GM12878 (cell line): ENCODE measurements at regions not wholly inside any gene's neighbourhood (a gene's known extent, or its start where the extent isn't known, plus 50 kb on each side); places are given as distances from the start of the nearest gene placed in this dataset.
"Not testable (repeated sequence)": the region's sequence is repeated elsewhere in the genome, so short reads cannot be mapped to it uniquely, and the experiment has no call there.

Experiments
- ATAC-seq: fragments of 200-7000 bp; cut with Tn5 transposase; 3 replicates; pipeline ENCODE4 v1.9.1; 2020; ENCODE audit warnings: mild to moderate bottlenecking, moderate library complexity
- BruUV-seq: library from RNA; stranded (reverse); fragments of 400-500 nt; replicated peaks from 2 replicates; lab custom pipeline; 2021; lab: Mats Ljungman, UMichigan
- CTCF ChIA-PET: fragments of 300-600 bp; sonication (Branson Sonifier 250); formaldehyde crosslinking; extraction: SDS; loops from one replicate; lab custom pipeline; 2021; ENCODE audit warnings: inconsistent platforms; lab: Yijun Ruan, JAX
- POLR2A ChIA-PET: fragments of 350-600 bp; formaldehyde crosslinking; extraction: SDS; loops from one replicate; lab custom pipeline; 2021; ENCODE audit warnings: inconsistent platforms; lab: Charles Lee
- RAD21 ChIA-PET: fragments of 300-600 bp; sonication (Branson Sonifier 250); formaldehyde crosslinking; loops from one replicate; lab custom pipeline; 2023; ENCODE audit warnings: antibody characterized with exemption; ENCODE audit not compliant: unreplicated experiment; lab: Charles Lee
- SMC1A ChIA-PET: fragments of 300-600 bp; sonication (Branson Sonifier 250); formaldehyde crosslinking; loops from one replicate; lab custom pipeline; 2023; ENCODE audit not compliant: unreplicated experiment, uncharacterized antibody; lab: Charles Lee
- DNase-seq: peaks from one replicate; pipeline ENCODE4 v3.0.0-alpha.2; 2011; ENCODE audit warnings: low read depth, low spot score
- FAIRE-seq: peaks from 3 replicates; lab custom pipeline; 2011; peaks lifted over from hg19 to GRCh38; lab: Jason Lieb, UNC
- H2AFZ ChIP-seq: 2 replicates; pipeline ENCODE4 v1.6.0; 2011; ENCODE audit warnings: low read depth, low read length, control low read depth; ENCODE audit not compliant: control insufficient read depth
- H3K27ac ChIP-seq: 2 replicates; pipeline ENCODE4 v1.5.1; 2011; ENCODE audit warnings: control low read depth; ENCODE audit not compliant: control insufficient read depth, insufficient read depth
- H3K27me3 ChIP-seq, 2 experiments: replicated peaks in 1 of 2; 2 replicates each; pipeline versions ENCODE4 v1.6.0 to v1.6.1; 2011; ENCODE audit warnings: low read length in 1 of 2; ENCODE audit not compliant: control insufficient read depth in 2 of 2, insufficient read depth in 2 of 2
- H3K36me3 ChIP-seq, 2 experiments: 2 replicates each; pipeline ENCODE4 v1.5.1; 2011; ENCODE audit warnings: low read length in 1 of 2; ENCODE audit not compliant: control insufficient read depth in 2 of 2, insufficient read depth in 2 of 2
- H3K4me1 ChIP-seq: 2 replicates; pipeline ENCODE4 v1.6.1; 2011; ENCODE audit warnings: mild to moderate bottlenecking, low read length, moderate library complexity, mixed read lengths; ENCODE audit not compliant: control insufficient read depth, insufficient read depth
- H3K4me2 ChIP-seq: 2 replicates; pipeline ENCODE4 v1.6.0; 2011; ENCODE audit warnings: control low read depth; ENCODE audit not compliant: control insufficient read depth, insufficient read depth
- H3K4me3 ChIP-seq: fragments of 200-600 bp; sonication (generic); 2 replicates; pipeline ENCODE4 v1.5.1; 2016
- H3K79me2 ChIP-seq: 2 replicates; pipeline ENCODE4 v1.6.0; 2011; ENCODE audit warnings: low read length; ENCODE audit not compliant: control insufficient read depth, insufficient read depth
- H3K9ac ChIP-seq: 2 replicates; pipeline ENCODE4 v1.8.0; 2011; ENCODE audit warnings: low read length, control low read depth, mixed read lengths; ENCODE audit not compliant: control insufficient read depth, insufficient read depth
- H3K9me3 ChIP-seq: replicated peaks from 3 replicates; pipeline ENCODE4 v1.5.1; 2011; ENCODE audit warnings: mild to moderate bottlenecking, low read length; ENCODE audit not compliant: control insufficient read depth, insufficient read depth
- H4K20me1 ChIP-seq: 2 replicates; pipeline ENCODE4 v1.6.0; 2011; ENCODE audit not compliant: control insufficient read depth, insufficient read depth
- BHLHE40 ChIP-seq, 2 experiments: fragments of 450-650 bp in 1 of 2; IDR thresholded peaks; 2 replicates each; pipeline ENCODE4 v1.6.1; 2011 to 2017; ENCODE audit warnings: low read depth in 2 of 2, borderline replicate concordance in 1 of 2, improper control_type of control experiment in 1 of 2, low read length in 1 of 2, mild to moderate bottlenecking in 1 of 2
- HCFC1 ChIP-seq: fragments of 150-350 bp; IDR thresholded peaks from 2 replicates; pipeline ENCODE4 v1.6.1; 2014; ENCODE audit warnings: low read length
- HDAC6 ChIP-seq: fragments of 200-600 bp; sonication (generic); IDR thresholded peaks from one replicate; pipeline ENCODE4 v1.8.0; 2017; ENCODE audit warnings: antibody characterized with exemption; ENCODE audit not compliant: unreplicated experiment
- IRF5 ChIP-seq: fragments of 450-650 bp; IDR thresholded peaks from 2 replicates; pipeline ENCODE4 v1.6.1; 2017; ENCODE audit warnings: borderline replicate concordance
- JUNB ChIP-seq: IDR thresholded peaks from 2 replicates; pipeline ENCODE4 v1.6.1; 2016; ENCODE audit warnings: antibody characterized with exemption, mild to moderate bottlenecking
- MTA3 ChIP-seq: IDR thresholded peaks from 2 replicates; pipeline ENCODE4 v1.6.1; 2012; ENCODE audit warnings: low read length, inconsistent platforms, borderline replicate concordance
- MXI1 ChIP-seq: fragments of 150-350 bp; IDR thresholded peaks from 2 replicates; pipeline ENCODE4 v1.6.1; 2011; ENCODE audit warnings: low read depth, mild to moderate bottlenecking, inconsistent platforms, low read length, improper control_type of control experiment
- NBN ChIP-seq: fragments of 450-650 bp; IDR thresholded peaks from 2 replicates; pipeline ENCODE4 v1.6.1; 2016
- SMAD5 ChIP-seq: IDR thresholded peaks from 2 replicates; pipeline ENCODE4 v1.6.1; 2016; ENCODE audit warnings: antibody characterized with exemption, low read depth
- SUZ12 ChIP-seq: fragments of 200-600 bp; sonication (generic); IDR thresholded peaks from one replicate; pipeline ENCODE4 v1.6.1; 2018; ENCODE audit warnings: antibody characterized with exemption, mild to moderate bottlenecking; ENCODE audit not compliant: unreplicated experiment
- ZNF274 ChIP-seq: IDR thresholded peaks from one replicate; pipeline ENCODE4 v1.8.0; 2011; ENCODE audit not compliant: insufficient read length, insufficient read depth
- WGBS: methylation state at CpG from one replicate; pipeline ENCODE4 v1.1.6; 2016; ENCODE audit warnings: low lambda C conversion rate; ENCODE audit not compliant: insufficient replicate concordance, insufficient coverage; ENCODE audit errors: missing lambda C conversion rate; 5-methylcytosine and 5-hydroxymethylcytosine counted together
- in situ Hi-C: fragments of 300-500 bp; cut with MboI; formaldehyde crosslinking; loops from 9 replicates; pipeline ENCODE4 v1.14.3; 2018; ENCODE audit warnings: mixed read lengths
- intact Hi-C: fragments of 100-400 bp; cut with micrococcal nuclease; formaldehyde crosslinking; loops from one replicate; pipeline ENCODE4 v1.14.2; 2022; ENCODE audit not compliant: unreplicated experiment

- Histone ChIP-seq H3K4me3 (no peak overlapping the region), H3K4me1 (no peaks in the 10 kb centered on the region), H2AFZ (no peak overlapping the region), H3K36me3 (no peaks in the 10 kb centered on the region), H3K27ac (no peak overlapping the region), H3K4me2 (no peak overlapping the region), H3K9me3 (no peaks in the 10 kb centered on the region), H4K20me1 (no peaks in the 10 kb centered on the region), H3K79me2 (no peaks in the 10 kb centered on the region), H3K27me3 (no peaks in the 10 kb centered on the region), H3K9ac (no peak overlapping the region)
- ChIA-PET SMC1A (interaction anchor here (0.6 kb wide), 1 partner anchor 15 kb away, joined by 3 read pairs; no protein-coding TSS in a partner anchor), CTCF (no interaction called here), RAD21 (no interaction called here), POLR2A (no interaction called here)
- DNase-seq, result no peak
- intact Hi-C loops, result no loop called here
- ATAC-seq, result no peak
- TF ChIP-seq IRF5, result no peak
- no peak for TF ChIP-seq MTA3
- no peak for TF ChIP-seq SUZ12
- no peak for TF ChIP-seq ZNF274
- no peak for TF ChIP-seq MXI1
- TF ChIP-seq SMAD5, result no peak
- TF ChIP-seq BHLHE40 (IDR thresholded peaks at IDR 0.05; ENCODE audit: borderline replicate concordance in 1 of 2, low read depth in 2 of 2, low read length in 1 of 2), result no peak
- TF ChIP-seq HDAC6, result no peak
- no peak for TF ChIP-seq JUNB
- TF ChIP-seq HCFC1, result no peak
- TF ChIP-seq NBN, result no peak
- 58% methylated on average over 5 of the region's 5 CpGs for WGBS
- in situ Hi-C loops, result no loop called here
- no TSS peak for BruUV-seq
- no peak for FAIRE-seq
These were observed 64.8 kb upstream of the VWC2 start for GRCh38 chr7:49708590-49708989.

GRCh38 chr7:49711072-49711723 lies 62.2 kb upstream of the VWC2 start:
- H2AFZ ChIP-seq, RAD21 ChIA-PET, H3K36me3 ChIP-seq, FAIRE-seq, BruUV-seq, H3K27me3 ChIP-seq, H3K4me1 ChIP-seq, H3K27ac ChIP-seq, in situ Hi-C loops, DNase-seq, H4K20me1 ChIP-seq, intact Hi-C loops, H3K79me2 ChIP-seq, ATAC-seq, SMC1A ChIA-PET, H3K9ac ChIP-seq, H3K4me2 ChIP-seq, H3K4me3 ChIP-seq, POLR2A ChIA-PET, H3K9me3 ChIP-seq: not testable (repeated sequence)
- CTCF ChIA-PET, result interaction anchor here (0.9 kb wide), 1 partner anchor 80 kb away, joined by 3 read pairs; no protein-coding TSS in a partner anchor
- WGBS, result 66% methylated on average over 21 of the region's 28 CpGs
